ENCODE measurements at regions not wholly inside any gene's neighbourhood (a gene's known extent, or its start where the extent isn't known, plus 50 kb on each side); places are given as distances from the start of the nearest gene placed in this dataset.
A peak's percentile ranks its signal among the peaks of the same experiment; 100 is the strongest.
"Not testable (repeated sequence)": the region's sequence is repeated elsewhere in the genome, so short reads cannot be mapped to it uniquely, and the experiment has no call there.

DNA sequence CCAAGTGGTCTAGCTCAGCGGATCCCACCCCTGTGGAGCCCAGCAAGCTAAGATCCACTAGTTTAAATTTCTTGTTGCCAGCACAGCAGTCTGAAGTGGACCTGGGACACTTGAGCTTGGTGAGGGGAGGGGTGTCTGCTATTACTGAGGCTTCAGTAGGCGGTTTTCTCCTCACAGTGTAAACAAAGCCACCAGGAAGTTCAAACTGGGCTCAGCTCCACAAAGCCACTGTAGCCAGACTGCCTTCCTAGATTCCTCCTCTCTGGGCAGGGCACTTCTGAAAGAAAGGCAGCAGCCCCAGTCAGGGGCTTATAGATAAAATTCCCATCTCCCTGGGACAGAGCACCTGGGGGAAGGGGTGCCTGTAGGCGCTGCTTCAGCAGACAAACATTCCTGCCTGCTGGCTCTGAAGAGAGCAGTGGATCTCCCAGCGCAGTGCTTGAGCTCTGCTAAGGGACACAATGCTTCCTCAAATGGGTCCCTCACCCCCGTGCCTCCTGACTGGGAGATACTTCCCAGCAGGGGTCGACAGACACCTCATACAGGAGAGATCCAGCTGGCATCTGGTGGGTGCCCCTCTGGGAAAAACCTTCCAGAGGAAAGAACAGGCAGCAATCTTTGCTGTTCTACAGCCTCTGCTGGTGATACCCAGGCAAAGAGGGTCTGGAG, 148.6 kb upstream of the PDE4D start:
- DNase-seq: not testable (repeated sequence)

GRCh38 chr5:60041508-60041907, 148.0 kb upstream of the PDE4D start:
- not testable (repeated sequence) for DNase-seq

DNA sequence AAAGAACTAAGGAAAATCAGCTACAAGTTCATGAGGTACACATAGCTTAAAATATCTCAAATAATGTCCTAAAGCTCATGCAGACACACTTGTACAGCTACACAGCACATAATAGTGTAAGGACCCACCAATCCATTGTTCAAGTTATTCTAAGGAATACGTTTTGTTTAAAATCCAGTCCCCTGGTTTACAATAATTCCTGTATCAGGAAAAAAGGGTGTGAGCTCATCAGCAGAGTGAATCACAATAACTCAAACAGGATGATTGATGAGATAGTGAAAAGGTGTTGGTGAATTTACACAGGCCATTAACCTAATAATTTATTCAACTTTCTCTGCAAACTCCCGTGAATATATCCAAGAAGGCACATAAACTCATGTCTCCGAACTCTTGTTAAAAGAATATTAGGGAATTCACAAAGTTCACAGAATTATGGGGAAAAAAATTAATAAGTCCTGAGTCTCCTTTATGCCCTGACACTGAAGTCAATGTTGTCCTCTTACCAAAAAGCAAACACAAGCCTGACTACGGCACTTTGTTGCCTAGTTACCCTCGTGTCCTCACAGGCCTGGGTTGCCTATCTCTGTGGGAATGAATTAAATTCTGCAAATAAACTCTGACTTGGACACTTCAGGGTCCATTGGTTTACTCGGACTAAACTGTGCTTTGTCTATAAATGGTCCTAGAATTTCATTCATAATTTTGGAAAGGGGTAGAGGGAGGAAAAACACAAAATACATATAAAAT, 142.8 kb upstream of the PDE4D start:
- DNase-seq: no peak

GRCh38 chr5:60026161-60026560, 132.6 kb upstream of the PDE4D start:
- peak; percentile 7 for DNase-seq

DNA sequence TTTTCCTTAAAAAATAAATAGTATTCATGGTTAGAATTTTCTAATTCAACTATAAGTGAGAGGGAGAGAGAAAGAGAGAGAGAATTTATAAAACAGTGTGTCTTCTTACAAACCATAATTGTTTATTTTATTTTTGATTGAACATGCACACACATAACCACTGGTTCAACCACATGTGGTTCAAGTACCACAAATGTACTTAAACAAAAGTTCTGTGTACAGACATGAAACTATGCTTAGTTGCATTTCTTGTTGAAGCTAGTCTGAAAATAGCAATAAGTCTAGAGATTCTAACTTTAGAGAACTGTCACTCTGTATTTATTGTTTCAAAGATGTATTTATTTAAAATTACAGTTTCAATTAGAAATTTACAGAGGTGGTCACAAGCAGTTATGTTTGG, 130.6 kb upstream of the PDE4D start:
- no peak for DNase-seq

- DNase-seq: no peak
Measured at GRCh38 chr5:60023255-60023654, 129.7 kb upstream of the PDE4D start.

- no peak for DNase-seq
Measured at GRCh38 chr5:60020457-60020856, 126.9 kb upstream of the PDE4D start.

- DNase-seq: not testable (repeated sequence)
Measured at GRCh38 chr5:60018960-60019359, 125.4 kb upstream of the PDE4D start.

GRCh38 chr5:60018091-60018490, 124.6 kb upstream of the PDE4D start:
- no peak for DNase-seq

- DNase-seq: no peak
Measured at GRCh38 chr5:60014331-60014730, 120.8 kb upstream of the PDE4D start.

DNA sequence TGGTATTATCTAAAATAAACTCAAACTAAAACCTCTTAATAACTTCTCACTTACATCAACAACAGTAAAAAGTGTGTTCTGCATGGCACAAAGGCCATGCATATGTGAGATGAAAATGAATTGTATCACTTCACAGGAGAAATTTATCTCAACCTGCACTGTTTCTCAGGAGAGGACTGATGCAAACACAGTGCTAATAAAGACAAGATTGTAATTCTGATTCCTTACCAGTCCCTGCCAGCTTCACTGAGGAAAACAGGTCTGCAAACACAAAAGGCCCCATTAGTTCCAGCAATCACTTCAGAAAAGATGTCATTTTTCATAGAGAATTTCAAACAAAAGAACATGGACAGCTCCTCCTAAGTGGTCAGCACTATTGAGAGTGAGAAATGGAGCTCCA, 117.3 kb upstream of the PDE4D start:
- no peak for DNase-seq

DNA sequence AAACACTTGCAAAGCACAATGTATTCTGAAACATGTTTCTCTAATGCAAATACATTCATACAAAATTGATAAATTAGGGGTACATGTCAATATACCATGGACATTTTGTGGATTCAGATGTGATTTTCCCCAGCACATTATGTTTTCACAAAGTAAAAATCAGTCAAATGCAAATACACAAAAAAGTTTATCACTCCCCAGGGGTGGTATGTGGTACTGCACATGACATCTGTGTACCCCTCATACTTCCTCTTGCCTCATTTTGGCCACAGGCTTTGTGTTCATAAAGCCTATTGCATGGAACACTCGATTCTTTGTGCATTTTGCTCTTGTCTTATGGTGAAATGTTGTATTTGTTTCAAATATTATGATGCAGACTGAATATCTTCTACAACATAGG, 116.8 kb upstream of the PDE4D start:
- no peak for DNase-seq

GRCh38 chr5:60007729-60008128, 114.2 kb upstream of the PDE4D start:
- no peak for DNase-seq

- no peak for DNase-seq
Measured at GRCh38 chr5:59999056-59999455, 105.5 kb upstream of the PDE4D start.

- DNase-seq: no peak
Measured at GRCh38 chr5:59992206-59992605, 98.7 kb upstream of the PDE4D start.

DNA sequence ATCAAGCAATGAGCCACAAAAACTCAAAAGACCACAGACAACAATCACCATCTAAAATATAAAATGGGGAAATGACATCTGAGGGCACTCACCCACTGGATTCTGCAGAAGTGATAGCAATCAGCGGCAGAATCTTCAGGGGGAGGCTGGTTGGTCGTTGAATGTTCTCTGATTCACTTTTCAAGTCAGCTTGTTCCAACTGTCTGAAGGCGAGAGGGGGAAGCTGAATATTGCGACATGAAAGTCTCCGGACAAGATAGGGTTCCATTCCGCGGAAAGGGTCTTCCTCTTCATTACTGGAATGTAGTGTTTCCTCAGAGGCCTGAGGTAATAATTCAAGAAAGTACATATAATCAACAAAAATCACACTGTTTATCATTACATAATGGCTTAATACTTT, 94.9 kb upstream of the PDE4D start:
- no peak for DNase-seq

DNA sequence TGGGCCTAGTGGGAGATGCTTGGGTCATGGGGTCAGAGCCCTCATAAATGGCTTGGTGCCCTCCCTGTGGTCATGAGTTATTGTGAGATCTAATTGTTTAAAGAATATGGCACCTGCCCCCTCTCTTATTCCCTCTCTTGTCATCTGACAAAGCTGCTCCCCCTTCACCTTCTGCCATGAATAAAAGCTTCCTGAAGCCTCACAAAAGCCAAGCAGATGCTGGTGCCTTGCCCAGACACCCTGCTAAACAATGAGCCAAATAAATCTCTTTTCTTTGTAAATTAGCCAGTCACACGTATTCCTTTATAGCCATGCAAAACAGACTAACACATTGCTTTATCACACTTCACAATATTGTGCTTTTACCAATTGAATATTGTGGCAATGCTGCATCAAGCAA, 82.8 kb upstream of the PDE4D start:
- no peak for DNase-seq

- no peak for DNase-seq
Measured at GRCh38 chr5:59972043-59972442, 78.5 kb upstream of the PDE4D start.

DNA sequence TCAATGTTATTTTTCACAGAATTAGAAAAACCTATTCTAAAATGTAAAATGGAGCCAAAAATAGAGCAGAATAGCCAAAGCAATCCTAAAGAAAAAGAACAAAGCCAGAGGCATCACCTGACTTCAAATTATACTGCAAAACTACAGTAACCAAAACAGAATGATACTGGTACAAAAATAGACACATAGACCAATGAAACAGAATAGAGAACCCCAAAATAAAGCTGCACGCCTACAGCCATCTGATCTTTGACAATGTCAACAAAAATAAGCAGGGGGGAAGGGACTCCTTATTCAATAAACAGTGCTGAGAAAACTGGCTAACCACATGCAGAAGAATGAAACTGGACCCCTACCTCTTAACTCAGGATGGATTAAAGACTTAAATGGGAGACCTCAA, 65.8 kb upstream of the PDE4D start:
- no peak for DNase-seq

DNA sequence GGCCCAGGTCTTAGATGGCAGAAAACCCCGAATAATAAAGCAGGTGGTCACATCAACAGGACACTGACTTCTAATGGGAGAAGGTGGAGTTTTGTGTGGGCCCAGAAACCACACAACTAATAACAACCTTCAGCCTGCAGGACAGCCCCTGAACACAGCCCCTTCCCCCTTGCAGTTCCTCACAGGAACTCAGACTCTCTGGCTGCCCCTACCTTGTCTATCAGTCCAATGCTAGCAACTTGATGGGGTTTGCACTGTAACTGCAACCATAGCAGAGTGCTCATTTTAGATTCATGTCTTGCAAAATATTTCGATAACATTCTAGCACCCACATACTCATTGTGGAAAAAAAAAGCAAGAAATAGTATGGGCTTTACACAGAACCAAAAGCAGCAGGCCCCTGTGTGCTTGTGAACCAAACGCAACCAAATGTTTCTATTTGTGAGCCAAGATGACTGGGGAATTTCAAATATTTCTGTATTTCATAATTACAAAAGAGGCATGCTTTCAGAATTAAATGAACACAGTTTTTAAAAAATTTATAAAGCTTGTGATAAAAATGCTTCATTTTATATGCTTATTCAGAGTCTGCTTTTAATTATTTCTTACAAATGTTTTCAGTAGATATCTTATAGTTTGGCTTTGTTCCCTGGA, 62.7 kb upstream of the PDE4D start:
- no peak for DNase-seq

DNA sequence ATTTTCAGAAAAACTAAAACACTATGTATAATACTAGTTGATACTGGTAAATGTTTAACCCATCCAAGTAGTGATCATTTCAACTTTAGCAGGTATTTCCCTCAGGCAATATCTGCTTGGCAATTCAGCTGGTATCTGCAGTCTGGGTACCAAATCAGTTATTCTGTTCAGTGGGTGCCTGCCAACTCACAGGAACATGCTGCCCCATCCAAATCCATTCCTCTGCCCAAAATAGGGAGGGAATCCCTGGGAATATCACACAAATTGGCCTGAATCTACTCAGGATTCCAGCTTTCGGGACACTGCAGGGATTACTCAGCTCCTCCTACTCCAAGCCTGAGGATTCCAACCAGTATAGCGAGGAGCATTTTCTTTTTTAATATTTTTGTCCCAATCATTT, 61.7 kb upstream of the PDE4D start:
- no peak for DNase-seq

GRCh38 chr5:59943452-59944113, 50.1 kb upstream of the PDE4D start:
- DNase-seq: no peak

All from NCI-H446 treated with DMSO at 0.1 percent for 48 hours (cell line).